DMS153 treated with DMSO at 0.1 percent for 48 hours (cell line): ENCODE measurements at regions not wholly inside any gene's neighbourhood (a gene's known extent, or its start where the extent isn't known, plus 50 kb on each side); places are given as distances from the start of the nearest gene placed in this dataset.
"Not testable (repeated sequence)": the region's sequence is repeated elsewhere in the genome, so short reads cannot be mapped to it uniquely, and the experiment has no call there.

Source experiments
- DNase-seq: peaks from one replicate; lab custom pipeline; 2025; ENCODE audit not compliant: unreplicated experiment; lab: John Stamatoyannopoulos, UW

DNA sequence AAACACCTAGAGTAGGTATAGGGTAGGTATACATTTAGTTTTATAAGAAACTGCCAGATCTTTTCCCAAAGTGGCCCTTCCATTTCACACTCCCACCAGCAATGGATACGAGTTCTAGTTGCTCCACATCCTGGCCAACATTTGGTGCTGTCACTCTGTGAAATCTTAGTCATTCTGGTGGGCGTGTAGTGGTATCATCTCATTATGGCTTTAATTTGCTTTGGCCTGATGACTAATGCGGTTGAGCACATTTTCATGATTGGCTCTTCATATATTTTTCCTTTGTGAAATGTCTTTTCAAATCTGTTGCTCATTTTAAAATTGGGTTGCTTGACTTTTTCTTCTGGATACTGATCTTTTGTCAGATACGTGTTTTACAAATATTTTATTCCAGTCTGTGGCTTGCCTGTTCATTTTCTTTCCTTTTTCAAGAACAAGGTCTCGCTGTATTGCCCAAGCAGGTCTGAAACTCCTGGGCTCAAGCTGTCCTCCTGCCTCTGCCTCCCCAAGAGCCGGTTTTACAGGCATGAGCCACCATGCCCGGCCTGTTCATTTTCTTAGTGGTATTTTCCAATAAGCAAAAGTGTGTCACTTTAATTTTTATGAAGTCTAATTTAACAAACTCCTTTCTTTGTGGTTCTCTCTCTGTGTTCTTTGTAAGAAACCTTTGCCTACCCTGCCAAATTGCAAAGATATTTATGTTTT, 192.4 kb downstream of the SEC14L1 start:
- no peak for DNase-seq

DNA sequence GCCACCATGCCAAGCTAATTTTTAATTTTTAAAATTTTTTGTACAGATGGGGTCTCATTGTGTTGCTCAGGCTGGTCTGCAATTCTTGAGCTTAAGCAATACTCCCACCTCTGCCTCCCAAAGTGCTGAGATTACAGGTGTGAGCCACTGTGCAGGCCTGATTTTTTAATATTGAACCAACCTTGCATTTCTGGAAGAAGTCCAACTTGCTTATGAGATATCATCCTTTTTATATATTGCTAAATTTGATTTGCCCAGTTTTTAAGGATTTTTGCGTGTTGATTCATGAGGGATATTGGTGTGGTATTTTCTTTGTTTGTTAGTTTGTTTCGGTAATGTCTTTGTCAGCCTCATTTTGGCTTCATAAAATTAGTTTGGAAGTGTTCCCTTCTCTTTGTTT, 196.4 kb downstream of the SEC14L1 start:
- DNase-seq, result no peak

DNA sequence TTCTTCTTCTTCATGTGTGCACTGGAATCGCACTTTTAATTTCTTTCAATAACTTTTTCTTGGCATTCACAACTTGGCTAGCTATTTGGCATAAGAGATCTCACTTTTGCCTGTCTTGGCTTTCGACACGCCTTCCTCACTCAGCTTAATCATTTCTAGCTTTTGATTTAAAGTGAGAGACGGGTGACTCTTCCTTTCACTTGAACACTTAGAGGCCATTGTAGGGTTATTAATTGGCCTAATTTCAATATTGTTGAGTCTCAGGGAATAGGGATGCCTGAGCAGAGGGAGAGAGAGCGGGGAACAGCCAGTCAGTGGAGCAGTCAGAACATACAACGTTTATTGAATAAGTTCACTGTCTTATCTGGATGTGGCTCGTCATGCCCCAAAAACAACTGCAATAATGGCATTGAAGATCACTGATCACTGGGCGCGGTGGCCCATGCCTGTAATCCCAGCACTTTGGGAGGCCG, 200.3 kb downstream of the SEC14L1 start:
- DNase-seq, result no peak

DNA sequence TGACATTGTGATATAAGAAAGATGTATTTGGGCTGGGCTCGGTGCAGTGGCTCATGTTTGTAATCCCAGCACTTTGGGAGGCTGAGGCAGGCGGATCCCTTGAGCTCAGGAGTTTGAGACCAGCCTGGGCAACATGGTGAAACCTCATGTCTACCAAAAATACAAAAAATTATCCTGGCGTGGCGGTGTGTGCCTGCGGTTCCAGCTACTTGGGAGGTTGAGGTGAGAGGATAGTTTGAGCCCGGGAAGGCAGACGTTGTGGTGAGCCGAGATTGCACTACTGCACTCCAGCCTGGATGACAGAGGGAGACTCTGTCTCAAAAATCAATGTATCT, 201.9 kb downstream of the SEC14L1 start:
- DNase-seq, result not testable (repeated sequence)

DNA sequence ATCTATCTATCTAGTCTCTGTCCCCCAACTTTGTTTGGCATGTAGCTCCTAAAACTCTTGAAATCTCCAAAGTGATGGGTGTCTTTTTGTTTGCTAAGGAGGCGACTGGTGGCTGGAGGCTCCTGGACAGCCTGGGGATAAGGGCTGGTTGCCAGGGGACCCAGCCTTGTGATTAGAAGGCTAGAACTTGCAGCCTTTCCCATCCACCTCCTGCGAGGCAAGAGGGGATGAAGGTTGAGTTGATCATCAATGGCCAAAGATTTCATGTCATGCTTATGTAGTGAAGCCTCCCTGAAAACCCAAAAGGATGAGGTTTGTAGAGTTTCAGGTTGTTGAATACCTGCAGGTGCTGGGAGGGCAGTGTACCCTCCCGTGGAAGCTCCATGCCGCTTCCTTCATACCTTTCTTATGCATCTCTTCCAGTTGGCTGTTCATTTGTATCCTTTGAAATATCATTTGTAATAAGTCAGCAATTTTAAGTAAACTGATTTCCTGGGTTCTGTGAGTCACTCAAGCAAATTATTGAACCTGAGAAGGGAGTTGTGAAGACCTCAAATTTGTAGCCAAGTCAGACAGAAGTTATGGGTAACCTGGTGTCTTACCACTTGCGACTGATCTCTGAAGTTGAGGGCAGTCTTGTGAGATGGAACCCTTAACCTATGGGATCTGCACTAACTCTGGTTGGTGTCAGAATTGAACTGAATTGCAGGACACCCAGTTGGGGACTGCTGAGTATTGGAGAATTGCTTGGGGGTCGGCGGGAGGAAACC, 202.4 kb downstream of the SEC14L1 start:
- DNase-seq, result no peak

DNA sequence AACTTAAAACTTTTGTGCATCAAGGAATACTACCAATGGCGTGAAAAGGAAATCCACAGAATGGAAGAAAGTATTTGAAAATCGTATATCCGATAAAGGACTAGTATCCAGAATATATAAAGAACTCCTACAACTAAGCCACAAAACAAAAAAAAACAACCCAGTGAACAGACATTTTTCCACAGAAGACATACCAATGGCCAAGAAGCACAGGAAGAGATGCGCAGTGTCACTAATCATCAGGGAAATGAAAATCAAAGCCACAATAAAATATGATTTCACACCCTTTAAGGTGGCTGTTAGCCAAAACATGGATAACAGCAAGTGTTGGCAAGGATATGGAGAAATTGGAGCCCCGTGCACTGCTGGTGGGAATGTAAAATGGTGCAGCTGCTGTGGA, 203.3 kb downstream of the SEC14L1 start:
- DNase-seq, result no peak

DNA sequence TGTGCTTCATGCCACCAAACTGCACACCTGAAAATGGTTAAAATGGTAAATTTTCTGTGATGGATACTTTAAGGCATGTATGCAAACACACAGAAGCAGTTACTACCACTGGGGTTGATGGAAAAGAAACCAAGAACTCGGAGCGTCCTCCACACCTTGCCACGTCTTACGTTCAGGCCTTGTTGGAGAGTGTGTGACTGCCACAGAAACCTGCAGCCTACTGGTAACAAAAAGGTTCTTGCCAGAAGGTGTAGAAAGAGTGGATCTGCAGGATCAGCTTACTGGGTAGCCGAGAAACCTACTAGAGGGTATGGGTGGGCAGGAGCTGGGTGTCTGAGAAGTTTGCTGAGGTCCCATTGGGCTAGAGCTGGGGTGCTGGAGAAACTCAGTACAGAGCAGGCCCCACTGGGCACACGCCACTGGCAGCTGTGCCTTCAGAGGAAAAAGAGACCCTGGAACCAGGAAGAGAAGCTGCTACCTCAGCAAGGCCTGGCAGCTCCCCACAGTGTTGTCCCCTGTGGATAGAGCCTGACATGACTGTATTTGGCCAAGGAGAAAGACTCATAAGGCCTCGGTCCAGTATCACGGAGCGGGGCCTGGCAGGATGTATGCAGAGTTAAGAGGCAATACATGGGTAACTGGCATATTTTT, 204.6 kb downstream of the SEC14L1 start:
- no peak for DNase-seq

DNA sequence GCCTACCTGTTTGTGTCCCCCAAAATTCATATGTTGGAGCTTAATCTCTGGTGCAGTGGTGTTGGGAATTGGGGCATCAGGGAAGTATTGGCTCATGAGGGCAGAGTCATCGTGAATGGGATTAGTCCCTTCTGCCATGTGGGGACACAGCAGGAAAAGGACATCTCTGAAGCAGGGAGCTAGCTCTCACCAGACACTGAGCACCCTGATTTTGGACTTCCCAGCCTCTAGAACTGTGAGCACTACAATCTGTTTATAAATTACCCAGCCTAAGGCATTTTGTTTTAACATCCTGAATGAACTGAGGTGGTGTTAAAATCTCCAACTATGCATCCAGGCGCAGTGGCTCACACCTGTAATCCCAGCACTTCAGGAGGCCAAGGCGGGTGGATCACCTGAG, 206.0 kb downstream of the SEC14L1 start:
- DNase-seq, result no peak

DNA sequence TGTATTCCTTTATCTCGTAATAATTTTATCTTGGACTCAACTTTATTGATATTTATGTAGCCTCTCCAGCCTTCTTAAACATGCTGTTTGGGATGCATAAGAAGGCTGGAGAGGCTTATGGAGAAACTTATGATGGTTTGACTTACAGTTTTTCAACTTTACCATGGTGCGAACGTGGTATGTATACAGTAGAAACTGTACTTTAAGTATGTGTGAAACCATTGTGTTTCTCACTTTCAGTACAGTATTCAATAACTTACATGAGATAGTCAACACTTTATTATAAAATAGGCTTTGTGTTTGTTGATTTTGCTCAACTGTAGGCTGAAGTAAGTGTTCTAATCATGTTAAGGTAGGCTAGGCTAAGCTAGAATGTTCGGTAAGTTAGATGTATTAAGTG, 206.8 kb downstream of the SEC14L1 start:
- DNase-seq, result no peak

DNA sequence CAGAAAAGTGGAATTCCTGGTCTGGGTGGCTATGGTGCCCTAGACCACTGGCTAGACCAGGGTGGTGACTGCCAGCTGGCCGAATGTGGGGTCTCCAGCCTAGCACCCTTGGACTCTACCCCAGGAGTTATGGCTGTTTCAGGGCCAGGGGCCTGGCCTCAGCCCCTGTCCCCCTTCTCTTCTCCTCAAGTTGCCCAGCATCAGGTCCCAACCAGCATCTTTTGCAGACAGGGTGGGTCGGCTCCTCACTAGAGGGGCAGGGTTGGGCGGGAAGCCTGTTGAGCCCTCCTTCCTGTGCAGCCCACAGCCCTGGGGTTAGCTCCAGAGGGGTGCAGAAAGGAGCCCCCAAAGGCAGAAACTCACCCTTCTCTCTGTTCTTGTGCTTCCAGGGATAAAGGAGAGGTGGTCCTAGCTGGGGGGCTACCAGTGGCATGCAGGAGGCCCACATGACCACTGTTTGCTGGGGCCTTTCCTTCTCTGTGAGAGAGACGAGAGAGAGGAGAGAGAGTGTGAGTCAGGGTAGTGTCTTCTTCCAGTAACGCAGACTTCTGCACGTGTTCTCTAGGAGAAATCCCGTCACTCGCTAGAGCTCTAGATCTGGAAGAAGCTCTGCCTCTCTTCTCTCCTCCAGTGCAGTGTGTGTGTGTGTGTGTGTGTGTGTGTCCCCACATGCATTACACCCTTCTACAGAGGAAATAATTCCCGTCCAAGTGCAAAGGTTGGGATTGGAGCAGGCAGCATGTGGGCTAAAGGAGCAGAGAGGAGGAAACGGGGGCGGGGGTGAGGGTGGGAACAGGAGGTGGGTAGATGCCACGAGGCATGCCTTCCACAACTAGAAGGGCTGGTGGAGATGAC, 209.4 kb downstream of the SEC14L1 start:
- no peak for DNase-seq

DNA sequence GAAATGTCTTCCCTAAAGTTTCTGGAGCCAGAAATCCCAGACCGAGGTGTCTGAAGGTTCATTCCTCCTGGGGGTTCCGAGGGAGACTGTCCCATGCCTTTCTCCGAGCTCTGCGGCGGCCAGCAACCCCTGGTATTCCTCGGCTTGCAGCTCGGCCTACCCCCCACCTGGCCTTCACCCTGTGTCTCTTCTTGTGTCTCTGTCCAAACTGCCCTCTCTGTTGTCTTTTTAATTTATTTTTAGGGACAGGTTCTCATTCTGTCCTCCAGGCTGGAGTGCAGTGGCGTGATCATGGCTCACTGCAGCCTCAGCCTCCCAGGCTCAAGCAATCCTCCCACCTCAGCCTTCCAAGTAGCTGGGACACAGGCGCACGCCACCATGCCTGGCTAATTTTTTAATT, 211.7 kb downstream of the SEC14L1 start:
- no peak for DNase-seq

DNA sequence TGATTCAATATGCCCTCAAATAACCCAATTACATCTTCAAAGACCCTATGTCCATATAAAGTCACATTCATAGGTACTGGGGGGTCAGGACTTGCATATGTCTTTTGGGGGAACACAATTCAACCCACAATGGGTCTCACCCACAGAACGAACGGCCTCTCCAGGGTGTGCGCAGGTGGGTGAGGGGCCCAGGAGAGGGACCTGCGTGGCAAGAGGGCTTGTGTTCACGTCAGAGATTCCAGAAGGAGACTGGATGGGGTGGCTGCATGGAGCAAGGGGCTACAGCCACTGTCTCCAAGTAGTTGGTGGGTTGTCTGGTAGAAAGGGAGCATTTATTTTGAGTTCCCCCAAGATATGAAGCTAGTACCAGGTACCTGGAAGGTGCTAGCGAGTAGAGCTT, 212.2 kb downstream of the SEC14L1 start:
- no peak for DNase-seq

DNA sequence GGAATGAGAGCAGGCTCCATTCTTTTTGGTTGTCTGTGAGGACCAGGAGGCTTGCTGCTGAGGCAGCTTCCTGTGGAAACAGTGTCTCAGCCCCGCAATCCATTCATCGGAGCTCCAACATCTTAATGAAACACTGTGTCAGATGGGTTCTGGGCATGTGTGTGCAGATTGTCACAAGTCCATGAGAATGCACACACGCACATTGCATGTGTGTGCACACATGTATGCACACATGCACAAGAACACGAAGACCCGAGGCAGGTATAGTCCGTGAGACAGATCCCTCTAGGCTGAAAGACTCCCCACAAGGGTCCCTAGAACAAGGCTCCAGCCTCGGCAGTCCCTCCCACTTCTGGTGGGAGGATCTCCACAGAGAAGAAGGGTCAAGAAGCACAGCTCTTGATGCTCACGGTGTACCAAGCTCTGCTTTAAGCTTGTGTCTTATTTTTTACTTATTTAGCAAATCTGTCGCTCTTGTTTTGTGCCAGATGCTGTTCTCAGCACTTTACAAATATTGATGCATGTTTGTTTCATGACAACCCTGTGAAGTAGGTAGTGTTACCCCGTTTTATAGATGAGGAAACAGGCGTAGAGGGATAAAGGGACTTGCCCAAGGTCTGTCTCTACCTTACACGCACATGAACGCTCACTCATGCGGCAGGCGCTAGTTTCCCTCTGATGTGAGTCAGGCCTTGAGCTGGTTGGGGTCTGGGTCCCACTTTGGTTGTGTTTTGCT, 213.1 kb downstream of the SEC14L1 start:
- DNase-seq, result no peak

DNA sequence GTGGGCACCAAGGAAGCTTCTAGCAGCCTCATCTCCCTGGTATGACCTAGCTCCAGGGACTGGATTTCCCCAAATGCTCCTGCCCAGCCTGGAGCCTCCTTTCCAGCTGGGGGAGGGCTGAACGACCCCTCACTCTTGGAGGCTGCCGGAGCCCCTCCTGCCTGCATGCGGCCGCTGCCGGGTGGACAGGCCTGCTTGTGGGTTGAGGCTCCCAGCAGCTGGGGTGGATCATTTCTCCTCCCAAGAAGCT, 213.6 kb downstream of the SEC14L1 start:
- no peak for DNase-seq

DNA sequence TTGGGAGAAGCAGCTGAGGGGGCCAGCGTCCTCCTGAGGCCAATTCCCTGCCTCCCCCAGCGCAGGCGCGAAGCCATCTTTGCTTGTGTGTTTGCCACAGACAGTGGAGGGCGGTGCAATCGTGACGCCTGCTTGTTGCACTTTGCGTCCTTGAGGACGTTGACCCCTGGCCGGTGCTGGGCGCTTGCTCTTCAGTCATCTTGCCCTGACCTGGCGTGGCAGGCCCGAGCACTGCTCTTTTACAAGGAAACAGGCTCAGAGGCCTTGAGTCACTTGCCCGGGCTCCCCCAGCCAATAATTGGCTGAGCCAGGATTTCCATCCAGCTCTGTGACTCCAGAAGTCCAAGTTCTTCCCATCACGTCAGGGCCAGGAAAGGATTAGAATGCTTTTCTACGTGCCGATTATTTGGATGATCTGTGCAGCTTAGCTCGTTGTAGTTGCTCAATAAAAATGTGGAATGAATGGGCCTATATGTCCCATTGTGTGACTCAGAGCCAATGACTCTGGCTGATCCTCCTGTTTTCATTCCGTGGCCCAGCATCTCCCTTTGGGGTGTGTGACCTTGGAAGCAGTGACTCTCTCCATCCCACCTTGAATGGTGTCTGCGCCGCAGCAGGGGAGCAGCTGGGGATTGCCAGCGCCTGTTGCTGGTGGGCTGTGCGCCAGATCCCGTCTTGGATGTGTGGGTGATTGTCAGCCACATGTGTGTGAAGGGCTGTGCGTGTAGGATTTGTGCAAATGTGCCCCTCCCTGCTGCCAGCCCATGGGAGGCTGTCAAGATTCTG, 214.1 kb downstream of the SEC14L1 start:
- no peak for DNase-seq

DNA sequence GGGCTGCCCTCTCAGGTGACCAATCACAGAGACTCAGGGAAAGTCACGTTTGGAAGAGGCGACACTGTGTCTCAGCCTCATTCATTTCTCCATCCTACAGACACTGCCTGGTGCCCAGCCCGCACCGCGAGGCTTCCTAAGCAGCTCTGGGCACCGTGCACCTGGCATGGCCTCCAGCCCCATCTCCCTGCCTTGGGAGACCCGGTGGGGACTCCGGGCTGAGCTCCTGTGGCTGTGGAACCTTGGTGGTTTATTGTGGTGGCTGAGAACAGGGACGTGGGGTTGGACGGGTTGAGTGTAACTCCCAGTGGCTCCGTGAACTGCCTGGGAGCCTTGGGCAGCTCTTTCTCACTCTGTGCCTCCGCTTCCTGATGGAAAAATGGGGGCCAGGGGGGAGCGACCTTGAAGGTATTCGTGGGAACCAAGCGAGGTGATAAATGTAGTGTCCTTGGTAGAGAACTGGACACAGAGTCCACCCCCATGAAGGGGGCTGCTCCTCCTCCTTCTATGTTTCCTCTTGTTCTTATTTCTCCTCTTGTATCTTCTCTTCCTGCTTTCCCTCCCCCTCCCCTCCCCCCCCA, 215.4 kb downstream of the SEC14L1 start:
- peak; percentile 54 for DNase-seq

DNA sequence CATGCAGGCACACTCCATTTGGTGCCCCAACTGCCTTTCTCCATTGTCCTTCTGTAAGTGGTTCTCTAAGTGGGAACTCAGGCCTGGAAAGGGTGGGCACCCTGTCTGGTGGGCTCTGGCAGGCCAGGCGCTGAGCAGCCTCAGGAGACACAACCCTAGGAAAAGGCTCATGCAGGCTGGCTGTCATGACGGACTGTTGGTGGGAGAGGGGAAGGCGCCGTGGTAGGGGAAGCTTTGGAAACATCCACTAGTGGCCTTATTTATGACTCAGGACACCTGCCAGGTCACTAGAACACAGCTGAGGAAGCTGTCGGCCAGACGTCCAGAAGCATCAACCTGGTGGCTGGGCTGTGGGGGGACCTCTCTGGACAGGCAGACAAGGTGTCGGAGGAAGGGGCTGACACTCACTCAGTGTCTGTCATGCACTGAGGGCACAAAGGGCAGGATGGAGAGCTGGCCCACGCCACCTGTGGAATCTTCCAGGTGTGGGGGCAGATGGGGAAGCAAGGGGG, 216.0 kb downstream of the SEC14L1 start:
- DNase-seq, result no peak

DNA sequence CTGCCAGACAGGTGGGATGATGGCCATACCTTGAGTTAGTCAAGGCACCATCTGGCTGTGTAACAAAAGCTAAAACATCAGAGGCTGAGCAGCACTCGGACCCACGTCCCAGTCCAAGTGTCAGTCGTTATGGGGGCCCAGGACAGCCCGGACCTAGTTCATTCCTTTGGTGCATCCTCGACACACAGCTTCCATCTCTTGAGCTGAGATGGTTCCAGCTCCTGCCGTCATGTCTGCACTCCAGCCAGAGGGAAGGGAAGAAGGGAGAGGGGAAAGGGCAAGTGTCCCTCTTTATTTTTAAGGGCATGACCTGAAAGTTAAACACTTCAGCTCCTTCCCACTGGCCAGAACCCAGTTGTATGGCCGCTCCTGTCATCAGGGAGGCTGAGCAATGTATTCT, 218.0 kb downstream of the SEC14L1 start:
- DNase-seq, result no peak

DNA sequence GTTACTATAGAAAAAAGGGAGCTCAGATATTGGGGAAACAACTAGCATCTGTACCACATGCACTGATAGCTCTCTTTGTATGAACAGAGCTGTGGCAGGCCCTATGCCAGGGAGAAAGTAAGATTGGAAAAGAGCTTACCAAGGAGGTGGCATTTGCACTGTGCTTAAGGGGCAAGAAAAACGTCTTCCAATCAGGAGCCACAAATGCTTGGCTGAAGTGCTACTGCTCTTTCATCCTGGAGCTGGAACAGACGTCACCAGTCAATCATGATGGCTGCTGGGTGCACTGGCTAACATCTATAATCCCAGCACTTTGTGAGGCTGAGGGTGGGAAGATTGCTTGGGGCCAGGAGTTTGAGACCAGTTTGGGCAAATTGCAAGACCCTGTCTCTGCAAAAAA, 218.5 kb downstream of the SEC14L1 start:
- no peak for DNase-seq
